GM19452 (cell line): ENCODE measurements at regions not wholly inside any gene's neighbourhood (a gene's known extent, or its start where the extent isn't known, plus 50 kb on each side); places are given as distances from the start of the nearest gene placed in this dataset.
"Not testable (repeated sequence)": the region's sequence is repeated elsewhere in the genome, so short reads cannot be mapped to it uniquely, and the experiment has no call there.

Experiments used
- ATAC-seq: cut with Tn5 transposase; IDR thresholded peaks from one replicate; pipeline ENCODE4 v1.9.1; 2021; ENCODE audit not compliant: unreplicated experiment

GRCh38 chrX:7409866-7410265 lies 261.9 kb upstream of the PUDP start:
- no peak for ATAC-seq

DNA sequence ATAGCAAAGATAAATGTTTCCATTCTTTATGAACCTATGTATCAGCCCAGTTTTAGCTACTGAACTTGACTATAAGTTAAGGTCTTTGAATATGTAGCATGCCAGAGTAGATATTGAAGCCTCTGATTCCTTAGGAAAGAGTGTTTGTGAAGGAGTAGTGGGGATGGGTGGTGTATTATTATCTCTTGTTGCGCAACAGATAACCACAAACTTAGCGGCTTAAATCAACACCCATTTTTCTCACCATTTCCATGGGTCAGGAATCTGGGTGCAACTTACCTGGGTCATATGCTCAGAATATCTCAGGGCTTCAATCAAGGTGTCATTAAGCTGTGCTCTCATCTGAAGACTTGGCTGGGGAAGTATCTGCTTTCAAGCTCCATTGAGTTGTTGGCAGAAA lies 251.4 kb upstream of the PUDP start:
- ATAC-seq: no peak

DNA sequence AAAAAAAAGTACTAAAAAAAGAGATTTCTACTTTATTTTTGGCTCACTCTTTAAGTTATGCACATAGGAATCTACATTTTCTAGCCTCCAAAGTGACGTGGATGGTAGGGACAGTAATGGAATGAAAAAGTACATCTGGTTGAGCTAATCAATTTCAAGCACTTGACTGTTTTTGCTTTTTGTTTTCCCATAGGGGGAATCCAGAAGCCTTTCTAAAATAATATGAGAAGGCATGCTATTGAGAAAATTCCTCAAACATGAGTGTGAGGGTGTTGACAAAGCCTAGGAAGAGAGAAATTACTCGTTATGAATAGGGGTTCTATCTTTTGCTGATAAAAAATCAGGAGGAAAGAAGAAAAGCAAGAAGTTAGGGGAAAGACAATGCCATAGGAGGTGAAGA lies 242.5 kb upstream of the PUDP start:
- no peak for ATAC-seq

DNA sequence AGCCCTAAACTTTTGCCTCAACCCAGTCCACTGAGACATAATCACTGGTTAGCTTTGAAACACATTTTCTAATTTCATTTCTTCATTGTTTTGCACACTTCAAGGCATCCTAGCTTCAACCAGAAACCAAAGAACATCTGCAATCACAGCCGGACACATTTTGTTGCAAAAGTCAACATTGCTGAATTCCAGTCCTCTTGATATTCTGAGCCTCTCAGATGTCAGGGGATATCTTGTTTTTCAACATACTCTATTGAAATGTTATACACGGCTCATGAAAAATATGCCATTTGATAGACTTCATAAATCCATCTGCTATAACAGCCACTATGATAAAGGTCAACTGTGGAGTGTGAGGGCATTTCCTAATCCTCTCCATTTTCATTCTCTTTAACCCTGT lies 241.6 kb upstream of the PUDP start:
- ATAC-seq: no peak

GRCh38 chrX:7385131-7385530 lies 237.2 kb upstream of the PUDP start:
- no peak for ATAC-seq

- no peak for ATAC-seq
Measured at GRCh38 chrX:7378406-7378805, 230.5 kb upstream of the PUDP start.

DNA sequence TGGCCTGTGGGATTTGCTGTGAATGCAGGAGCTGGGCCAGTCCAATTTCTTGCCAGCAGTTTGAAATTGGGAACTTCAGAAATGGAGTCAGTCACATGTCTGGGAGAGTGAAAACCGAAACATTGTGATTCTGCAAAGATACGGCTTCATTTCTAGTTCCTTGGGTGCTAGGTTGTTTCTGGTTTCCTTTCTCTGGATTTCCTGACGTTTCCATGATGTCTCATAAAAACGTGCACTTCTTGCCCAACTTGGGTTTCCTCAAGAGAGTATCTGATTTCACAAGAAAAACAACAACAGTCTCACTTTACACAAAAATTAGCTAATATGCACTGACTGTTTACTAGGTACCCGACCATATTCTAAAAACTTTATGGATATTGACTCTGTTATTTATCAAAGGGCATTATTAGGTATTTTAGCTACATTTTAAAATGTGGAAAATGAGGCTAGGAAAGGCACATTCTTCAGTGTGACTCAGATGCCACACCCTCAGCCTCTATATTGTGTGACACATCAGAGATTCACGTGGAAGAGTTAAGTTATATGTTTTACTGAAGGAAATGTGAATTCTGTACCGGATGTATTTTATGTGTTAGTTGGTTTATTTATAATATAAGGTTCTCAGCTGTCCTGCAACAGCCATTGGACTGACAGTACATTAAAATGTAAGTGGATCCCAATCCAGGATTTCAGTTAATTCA lies 225.0 kb upstream of the PUDP start:
- ATAC-seq: no peak

GRCh38 chrX:7362111-7362510 lies 214.2 kb upstream of the PUDP start:
- ATAC-seq: no peak

DNA sequence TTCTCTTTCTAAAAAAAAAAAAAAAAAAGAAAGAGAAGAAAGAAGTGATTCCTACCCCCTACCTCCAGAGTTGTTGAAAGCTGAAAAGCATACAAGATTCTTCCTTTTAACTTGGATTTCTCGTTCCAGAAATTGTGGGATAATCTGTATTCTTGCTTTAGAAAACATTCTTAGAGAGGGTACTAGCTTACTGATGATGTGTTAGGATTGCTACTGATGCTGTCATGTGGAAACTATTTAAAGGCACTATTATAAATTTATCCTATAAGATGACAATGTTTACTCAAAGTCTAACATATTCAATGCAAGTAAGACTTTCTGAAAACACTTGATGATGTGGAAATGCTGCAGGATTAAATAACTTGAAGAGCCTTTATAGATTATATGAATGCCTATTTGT lies 204.0 kb upstream of the PUDP start:
- no peak for ATAC-seq

DNA sequence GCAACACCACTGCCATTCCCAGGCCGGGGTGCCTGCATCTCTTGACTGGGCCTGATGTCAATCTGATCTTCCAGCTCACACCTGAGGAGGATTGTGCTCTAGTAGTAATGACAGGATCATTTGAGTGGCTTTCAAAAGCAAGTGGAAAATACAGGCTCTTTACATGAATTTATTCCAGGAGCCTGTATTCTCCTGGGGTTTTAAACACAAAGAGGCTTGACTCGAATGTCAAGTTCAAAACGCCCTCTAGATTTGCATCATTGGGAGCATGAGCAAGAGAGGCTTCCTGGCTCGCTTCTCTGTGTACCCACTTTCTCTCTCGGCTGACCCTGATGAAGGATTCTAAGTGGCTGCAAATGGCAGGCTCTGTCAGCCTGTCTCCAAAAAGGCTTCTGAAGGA lies 199.5 kb upstream of the PUDP start:
- no peak for ATAC-seq

DNA sequence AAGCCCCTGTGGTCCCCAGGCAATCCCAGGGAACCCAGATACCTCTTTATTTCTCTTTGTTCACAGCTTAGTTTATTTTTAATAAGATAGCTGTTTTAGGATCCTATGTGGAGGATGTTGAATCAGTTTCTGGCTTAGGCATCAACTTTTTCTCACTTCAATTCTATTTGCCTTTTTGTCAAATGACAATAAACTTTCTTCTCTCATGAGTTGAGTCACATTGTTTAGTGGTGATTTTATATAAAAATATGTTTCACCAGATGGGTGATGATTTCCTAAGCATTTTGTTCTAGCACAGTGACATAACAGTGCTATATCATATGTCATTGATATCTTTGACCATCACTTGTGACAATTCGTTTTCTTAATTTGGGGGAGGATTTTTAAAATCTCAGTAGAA lies 198.1 kb upstream of the PUDP start:
- no peak for ATAC-seq

DNA sequence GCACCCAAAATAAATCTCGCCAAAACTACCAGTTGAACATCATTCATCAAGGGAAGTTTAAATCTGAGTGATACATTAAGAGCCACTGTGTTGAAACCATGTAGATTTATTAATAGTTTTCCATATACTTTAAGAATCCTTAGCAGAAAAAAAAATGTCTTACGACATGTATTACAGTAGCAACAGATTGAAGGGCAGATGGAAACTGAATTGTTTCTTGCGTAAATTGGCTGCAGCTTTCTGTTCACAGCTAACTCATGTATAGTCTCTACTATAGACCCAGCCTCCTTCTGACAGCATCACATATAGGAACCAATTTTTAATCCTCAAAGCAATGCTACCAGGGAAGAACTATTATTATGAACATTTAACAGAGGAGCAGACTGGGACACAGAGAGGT lies 195.2 kb upstream of the PUDP start:
- no peak for ATAC-seq

DNA sequence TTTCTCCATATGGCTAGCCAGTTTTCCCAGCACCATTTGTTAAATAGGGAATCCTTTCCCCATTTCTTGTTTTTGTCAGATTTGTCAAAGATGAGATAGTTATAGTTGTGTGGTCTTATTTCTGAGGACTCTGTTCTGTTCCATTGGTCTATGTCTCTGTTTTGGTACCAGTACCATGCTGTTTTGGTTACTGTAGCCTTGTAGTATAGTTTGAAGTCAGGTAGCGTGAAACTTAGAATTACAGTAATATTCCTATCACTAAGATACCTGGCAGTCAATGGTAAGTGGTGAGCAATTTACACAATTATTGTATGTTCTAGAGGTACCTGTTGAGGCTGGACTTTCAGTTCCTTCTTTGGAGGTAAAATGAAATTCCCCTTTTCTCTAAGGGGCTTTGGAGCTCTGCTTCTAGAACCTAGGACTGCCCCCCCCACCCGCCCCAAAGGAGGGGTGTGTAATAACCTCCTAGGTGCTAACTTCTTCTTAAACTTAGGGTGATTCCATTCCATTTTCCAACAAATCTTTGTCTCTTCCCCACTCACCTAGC lies 187.9 kb upstream of the PUDP start:
- ATAC-seq: not testable (repeated sequence)

GRCh38 chrX:7334253-7334935 lies 186.4 kb upstream of the PUDP start:
- ATAC-seq: no peak

DNA sequence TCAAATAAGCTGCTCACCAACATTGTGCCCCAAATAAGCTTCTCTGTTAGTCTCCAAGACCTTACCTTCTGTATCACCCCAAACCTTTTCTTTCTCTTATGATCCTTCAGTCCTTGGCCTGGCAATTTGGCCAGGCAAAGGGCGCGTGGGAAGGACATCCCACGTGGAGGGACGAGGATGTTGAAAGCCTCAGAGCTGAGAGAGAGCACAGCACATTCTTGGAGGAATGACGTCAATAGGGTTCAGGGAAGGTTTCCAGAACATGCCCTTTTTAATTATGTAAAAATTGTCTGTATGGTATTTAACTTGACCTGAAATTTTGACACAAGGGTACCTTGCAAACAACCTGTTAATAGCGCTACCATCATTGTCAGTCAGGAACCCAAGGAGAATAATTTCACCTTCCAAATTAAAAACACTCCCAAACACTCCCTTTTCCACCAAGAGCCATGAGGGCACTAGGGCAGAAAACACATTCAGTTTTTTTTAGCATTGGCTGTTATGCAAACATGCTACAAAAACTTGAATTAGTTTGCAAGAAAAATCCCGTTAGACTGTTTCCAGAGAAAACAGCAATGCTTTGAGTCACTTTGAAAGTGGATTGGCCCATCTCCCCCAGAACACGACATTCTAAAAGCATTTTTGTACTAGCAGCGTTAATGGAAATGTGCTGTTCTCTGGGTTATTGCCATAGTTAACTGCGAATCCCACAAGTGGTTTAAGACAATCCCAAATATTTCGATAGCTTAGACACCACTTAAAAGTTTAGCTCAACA lies 183.2 kb upstream of the PUDP start:
- ATAC-seq: no peak

DNA sequence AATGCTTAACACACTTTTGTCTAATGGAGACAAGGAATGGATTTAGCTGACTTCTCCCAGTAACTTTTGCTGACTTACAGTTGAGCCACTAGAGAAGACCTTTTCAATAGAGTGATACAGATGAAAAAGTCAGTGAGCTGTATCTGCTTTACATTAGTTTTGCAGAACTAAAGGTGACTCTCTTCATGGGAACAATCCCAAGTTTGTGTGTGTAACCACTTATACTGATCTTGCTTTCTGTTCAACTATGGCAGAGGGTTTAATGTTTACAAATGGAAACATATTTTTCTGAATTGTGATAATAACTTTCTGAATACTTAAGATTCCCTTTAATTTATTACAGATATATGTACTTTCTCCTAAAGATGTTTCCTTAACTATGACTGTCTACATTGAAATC lies 182.6 kb upstream of the PUDP start:
- no peak for ATAC-seq

GRCh38 chrX:7318661-7319060 lies 170.7 kb upstream of the PUDP start:
- no peak for ATAC-seq

GRCh38 chrX:7318241-7318640 lies 170.3 kb upstream of the PUDP start:
- no peak for ATAC-seq

GRCh38 chrX:7316887-7317286 lies 168.9 kb upstream of the PUDP start:
- no peak for ATAC-seq

- no peak for ATAC-seq
Measured at GRCh38 chrX:7316280-7316679, 168.3 kb upstream of the PUDP start.

GRCh38 chrX:7314425-7314824 lies 166.5 kb upstream of the PUDP start:
- no peak for ATAC-seq

DNA sequence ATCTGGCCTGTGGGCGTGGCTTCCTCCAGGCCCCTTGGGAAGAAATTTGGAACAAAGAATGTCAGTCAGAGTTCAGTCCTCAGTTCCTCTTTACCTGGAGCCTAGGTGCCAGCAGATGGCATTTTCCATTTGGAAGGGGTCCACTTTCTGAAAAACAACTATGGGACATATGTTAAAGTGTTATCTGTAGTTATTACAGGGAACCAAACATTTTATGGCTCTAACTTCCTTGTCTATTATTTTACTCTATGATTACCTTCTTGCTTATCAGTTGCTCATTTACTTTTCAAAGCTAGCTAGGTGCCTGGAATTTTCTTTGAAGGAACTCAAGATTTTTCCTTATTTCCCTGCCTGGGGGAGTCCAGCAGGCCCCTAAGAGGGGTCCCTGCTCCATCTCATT lies 159.8 kb upstream of the PUDP start:
- ATAC-seq: no peak
